ENCODE measurements at regions not wholly inside any gene's neighbourhood (a gene's known extent, or its start where the extent isn't known, plus 50 kb on each side); places are given as distances from the start of the nearest gene placed in this dataset.
A peak's percentile ranks its signal among the peaks of the same experiment; 100 is the strongest.

- TF ChIP-seq EP300 (IDR thresholded peaks at IDR 0.05) (no peak), POLR2AphosphoS5 (IDR thresholded peaks at IDR 0.05) (peak; percentile 6), POLR2A (IDR thresholded peaks at IDR 0.05) (no peak), CTCF (IDR thresholded peaks at IDR 0.05) (no peak)
- WGBS, 2 donors (ENCODE audit: low coverage in 1 of 2), result 58 to 72% methylated on average over 4 to 7 of the region's 7 CpGs
- Histone ChIP-seq H3K36me3 (no peaks in the 10 kb centered on the region), H3K9me3 (no peaks in the 10 kb centered on the region), H3K27me3 (no peaks in the 10 kb centered on the region), H3K27ac (peak overlapping the region in 3 of 4 donors; percentile 5 to 63 (median 6)), H3K4me3 (peak overlapping the region in 1 of 2 donors; percentile 14), H3K4me1 (peaks cover 0 to 11% (median 0%) of the 10 kb centered on the region in 3 donors)
- peak; percentile 46 for ATAC-seq
Observed at GRCh38 chr12:105561546-105562198, 231.2 kb downstream of the C12orf75 start.

DNA sequence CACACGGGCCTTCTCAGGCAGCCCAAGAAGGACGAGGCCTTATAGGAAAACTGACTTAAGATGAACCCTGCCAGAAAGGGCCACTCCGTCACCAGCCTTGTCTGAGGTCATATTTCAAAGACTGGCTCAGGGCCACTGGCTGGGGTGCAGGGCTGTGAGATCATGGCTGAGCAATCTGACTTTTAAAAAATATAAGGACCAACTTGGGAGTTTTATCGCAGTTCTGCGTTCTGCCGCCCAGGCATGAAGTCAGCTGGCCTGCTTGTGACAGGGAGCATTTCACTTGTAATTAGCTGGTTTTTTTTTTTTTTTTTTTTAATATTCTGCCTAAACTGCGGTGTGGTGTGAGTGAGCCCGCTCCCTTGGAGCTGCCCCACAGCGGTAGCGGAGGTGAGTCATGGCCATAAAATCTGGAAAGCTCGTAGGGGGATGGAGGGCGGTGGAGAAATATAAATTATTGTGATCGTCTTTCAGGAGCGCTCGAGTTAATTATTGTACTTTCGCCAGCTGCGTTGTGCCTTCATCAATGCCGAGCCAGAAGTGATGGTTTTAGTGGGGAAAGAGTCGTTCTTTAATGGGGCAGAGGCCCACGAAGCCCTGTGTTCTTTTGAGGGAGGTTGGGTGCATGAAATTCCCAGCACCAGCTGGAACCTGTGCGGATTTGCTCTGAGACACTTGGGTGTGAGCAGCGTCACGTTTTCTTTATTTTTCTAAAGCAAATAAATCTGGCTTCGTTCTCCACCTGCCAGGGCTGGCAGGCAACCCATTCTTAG is 231.9 kb downstream of the C12orf75 start:
- Histone ChIP-seq H3K27me3 (no peaks in the 10 kb centered on the region), H3K27ac (peak overlapping the region in 3 of 4 donors; percentile 5 to 63 (median 6)), H3K36me3 (no peaks in the 10 kb centered on the region), H3K4me3 (peak overlapping the region in 1 of 2 donors; percentile 14), H3K9me3 (no peaks in the 10 kb centered on the region), H3K4me1 (peaks cover 0 to 11% (median 0%) of the 10 kb centered on the region in 3 donors)
- 16 to 53% methylated on average over 17 to 20 of the region's 24 CpGs for WGBS, 2 donors (ENCODE audit: low coverage in 1 of 2)
- TF ChIP-seq POLR2AphosphoS5 (IDR thresholded peaks at IDR 0.05) (no peak), POLR2A (IDR thresholded peaks at IDR 0.05) (no peak)
- peak; percentile 68 for ATAC-seq

DNA sequence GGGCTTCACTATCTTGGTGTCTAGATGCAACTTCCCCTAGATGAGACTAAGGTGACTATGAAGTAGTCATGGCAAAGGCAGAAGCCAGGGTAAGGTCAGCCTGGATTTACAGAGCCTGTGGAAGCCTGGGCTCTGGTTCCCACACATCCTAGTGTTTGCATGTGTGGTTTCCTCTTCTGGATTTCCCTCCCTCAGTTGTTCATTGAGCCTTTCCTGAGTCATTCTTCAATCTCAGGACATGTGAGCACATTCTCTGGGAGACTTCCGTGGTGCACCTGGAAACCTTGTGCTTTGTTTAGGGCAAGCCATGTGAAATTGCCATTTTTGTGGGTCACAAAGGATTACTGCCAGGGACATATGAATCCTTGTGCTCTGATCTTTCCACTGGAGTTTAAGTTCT is 236.6 kb downstream of the C12orf75 start:
- no peak overlapping the region for H3K4me3 ChIP-seq
- H3K4me1 ChIP-seq, result peaks cover 0 to 5% (median 0%) of the 10 kb centered on the region in 3 donors
- WGBS, 2 donors (ENCODE audit: low coverage in 1 of 2), result 75% methylated on average over 1 of the region's 1 CpG; no CpG with 5 or more reads in 1 of the 2 donors
- no peaks in the 10 kb centered on the region for H3K27me3 ChIP-seq
- TF ChIP-seq CTCF (IDR thresholded peaks at IDR 0.05) (no peak), POLR2A (IDR thresholded peaks at IDR 0.05) (no peak), EP300 (IDR thresholded peaks at IDR 0.05) (no peak), POLR2AphosphoS5 (IDR thresholded peaks at IDR 0.05) (no peak)
- ATAC-seq, result no peak
- no peaks in the 10 kb centered on the region for H3K9me3 ChIP-seq
- no peaks in the 10 kb centered on the region for H3K36me3 ChIP-seq
- no peak overlapping the region for H3K27ac ChIP-seq

DNA sequence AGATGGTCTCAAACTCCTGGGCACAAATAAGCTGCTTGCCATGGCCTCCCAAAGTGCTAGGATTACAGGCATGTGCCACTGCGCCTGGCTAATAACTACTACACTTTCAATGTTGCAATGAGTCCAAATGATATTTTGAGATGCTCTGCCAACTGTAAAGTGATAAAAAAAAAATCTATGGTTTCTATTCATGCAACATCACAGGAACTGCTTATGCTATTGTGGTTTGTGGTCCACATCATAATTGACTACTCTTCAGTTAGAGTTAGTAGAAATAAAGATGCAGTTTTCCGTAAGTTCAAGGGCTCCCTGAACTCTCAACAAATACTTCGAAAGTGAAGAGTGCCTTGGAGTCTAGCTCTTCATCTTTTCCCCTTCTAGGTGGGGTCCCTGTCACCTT is 239.4 kb downstream of the C12orf75 start:
- no peaks in the 10 kb centered on the region for H3K27me3 ChIP-seq
- H3K4me1 ChIP-seq, result no peaks in the 10 kb centered on the region
- H3K27ac ChIP-seq, result no peak overlapping the region
- no peaks in the 10 kb centered on the region for H3K36me3 ChIP-seq
- TF ChIP-seq CTCF (IDR thresholded peaks at IDR 0.05), result no peak
- 76 to 94% methylated on average over 3 of the region's 3 CpGs for WGBS, 2 donors (ENCODE audit: low coverage in 1 of 2)
- H3K9me3 ChIP-seq, result no peaks in the 10 kb centered on the region
- no peak for ATAC-seq
- no peak overlapping the region for H3K4me3 ChIP-seq

DNA sequence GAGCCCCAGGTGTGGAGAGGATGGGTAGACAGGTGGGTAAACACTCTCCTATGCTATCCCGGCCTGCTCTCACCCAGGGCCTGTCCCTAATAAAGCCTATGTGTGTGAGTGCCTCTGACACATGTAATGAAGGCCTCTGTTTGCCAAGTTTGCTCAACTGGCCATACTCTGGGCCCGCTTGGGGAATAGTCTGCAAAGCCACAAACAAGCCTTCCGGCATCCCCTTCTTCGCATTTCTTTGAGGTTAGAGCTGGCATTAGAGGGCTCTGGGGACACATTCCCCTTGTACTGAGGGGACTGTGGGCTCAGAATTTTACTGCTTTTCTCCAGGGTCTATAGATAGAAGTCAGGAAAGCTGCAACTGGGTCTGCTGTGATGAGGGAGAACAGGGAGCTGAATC is 240.5 kb downstream of the C12orf75 start:
- Histone ChIP-seq H3K9me3 (no peaks in the 10 kb centered on the region), H3K27ac (no peak overlapping the region), H3K4me3 (no peak overlapping the region), H3K36me3 (no peaks in the 10 kb centered on the region), H3K27me3 (no peaks in the 10 kb centered on the region), H3K4me1 (no peaks in the 10 kb centered on the region)
- TF ChIP-seq EP300 (IDR thresholded peaks at IDR 0.05) (no peak), POLR2AphosphoS5 (IDR thresholded peaks at IDR 0.05) (no peak), POLR2A (IDR thresholded peaks at IDR 0.05) (no peak), CTCF (IDR thresholded peaks at IDR 0.05) (no peak)
- ATAC-seq, result no peak
- 100% methylated on average over 3 of the region's 4 CpGs; no CpG with 5 or more reads in 1 of the 2 donors for WGBS, 2 donors (ENCODE audit: low coverage in 1 of 2)
